PC-9 (cell line): ENCODE measurements at regions not wholly inside any gene's neighbourhood (a gene's known extent, or its start where the extent isn't known, plus 50 kb on each side); places are given as distances from the start of the nearest gene placed in this dataset.
"Not testable (repeated sequence)": the region's sequence is repeated elsewhere in the genome, so short reads cannot be mapped to it uniquely, and the experiment has no call there.

Experiments used
- BruUV-seq: library from RNA; stranded (reverse); fragments of 400-500 nt; replicated peaks from 2 replicates; lab custom pipeline; 2021; lab: Mats Ljungman, UMichigan
- CTCF ChIA-PET: fragments of 300-600 bp; sonication (Branson Sonifier 250); formaldehyde crosslinking; loops from one replicate; lab custom pipeline; 2022; ENCODE audit warnings: antibody characterized with exemption; lab: Charles Lee
- POLR2A ChIA-PET: fragments of 300-600 bp; sonication (Branson Sonifier 250); formaldehyde crosslinking; loops from one replicate; lab custom pipeline; 2022; ENCODE audit warnings: antibody characterized with exemption; ENCODE audit not compliant: unreplicated experiment; lab: Charles Lee
- DNase-seq, 2 experiments: peaks; one replicate each; pipeline versions ENCODE4 v3.0.0 to v3.0.0-alpha.2; 2015 to 2022; ENCODE audit warnings: mixed read lengths in 1 of 2
- H2AFZ ChIP-seq: fragments of 200-600 bp; sonication (generic); 2 replicates; pipeline ENCODE4 v1.8.1; 2017; ENCODE audit warnings: antibody characterized with exemption
- H3F3A ChIP-seq: fragments of 200-600 bp; sonication (generic); 2 replicates; pipeline ENCODE4 v1.8.1; 2017; ENCODE audit warnings: antibody characterized with exemption, mild to moderate bottlenecking, low read depth; ENCODE audit not compliant: insufficient read depth
- H3K27ac ChIP-seq: fragments of 200-600 bp; sonication (generic); 2 replicates; pipeline ENCODE4 v1.6.1; 2016; ENCODE audit warnings: mixed run types
- H3K27me3 ChIP-seq: fragments of 200-600 bp; sonication (generic); 2 replicates; pipeline ENCODE4 v1.6.1; 2016; ENCODE audit warnings: low read depth, mixed run types; ENCODE audit not compliant: insufficient read depth
- H3K36me3 ChIP-seq: fragments of 200-600 bp; sonication (generic); 2 replicates; pipeline ENCODE4 v1.6.1; 2016; ENCODE audit warnings: low read depth, mixed run types
- H3K4me1 ChIP-seq: fragments of 200-600 bp; sonication (generic); replicated peaks from 2 replicates; pipeline ENCODE4 v1.6.1; 2016; ENCODE audit warnings: mixed run types; ENCODE audit not compliant: insufficient read depth
- H3K4me2 ChIP-seq: fragments of 200-600 bp; sonication (generic); 2 replicates; pipeline ENCODE4 v1.6.1; 2017; ENCODE audit warnings: mixed run types
- H3K4me3 ChIP-seq: fragments of 200-600 bp; sonication (generic); 2 replicates; pipeline ENCODE4 v1.6.1; 2016; ENCODE audit warnings: mixed run types
- H3K79me2 ChIP-seq: fragments of 200-600 bp; sonication (generic); 2 replicates; pipeline ENCODE4 v1.6.1; 2017; ENCODE audit warnings: low read depth, mixed run types
- H3K9me2 ChIP-seq: fragments of 200-600 bp; sonication (generic); 2 replicates; pipeline ENCODE4 v1.8.1; 2017; ENCODE audit warnings: mild to moderate bottlenecking; ENCODE audit not compliant: insufficient read depth
- H3K9me3 ChIP-seq: fragments of 200-600 bp; sonication (generic); 2 replicates; pipeline ENCODE4 v1.8.1; 2016; ENCODE audit warnings: low read depth; ENCODE audit not compliant: insufficient read depth
- H4K20me1 ChIP-seq: fragments of 200-600 bp; sonication (generic); 2 replicates; pipeline ENCODE4 v1.8.1; 2017; ENCODE audit not compliant: insufficient read depth
- CTCF ChIP-seq: fragments of 200-600 bp; sonication (generic); conservative IDR thresholded peaks from 2 replicates; pipeline ENCODE4 v1.6.1; 2017; ENCODE audit warnings: mixed run types, antibody characterized with exemption, mild to moderate bottlenecking, moderate library complexity
- EZH2 ChIP-seq: fragments of 200-600 bp; sonication (generic); IDR thresholded peaks from 2 replicates; pipeline ENCODE4 v1.8.0; 2017; ENCODE audit warnings: antibody characterized with exemption, low read depth
- intact Hi-C: fragments of 100-400 bp; cut with micrococcal nuclease; formaldehyde crosslinking; loops from one replicate; pipeline ENCODE4 v1.10.0; 2022; ENCODE audit not compliant: unreplicated experiment

- Histone ChIP-seq H3K4me1 (no peaks in the 10 kb centered on the region), H4K20me1 (no peaks in the 10 kb centered on the region), H3F3A (no peaks in the 10 kb centered on the region), H3K4me3 (no peak overlapping the region), H3K9me2 (no peaks in the 10 kb centered on the region), H3K27ac (no peak overlapping the region), H3K9me3 (no peaks in the 10 kb centered on the region), H3K4me2 (no peak overlapping the region), H2AFZ (no peak overlapping the region), H3K36me3 (no peaks in the 10 kb centered on the region), H3K27me3 (no peaks in the 10 kb centered on the region), H3K79me2 (no peaks in the 10 kb centered on the region)
- BruUV-seq, result no TSS peak
- TF ChIP-seq CTCF (no peak), EZH2 (no peak)
- no peak for DNase-seq
- POLR2A ChIA-PET, result no interaction called here
- CTCF ChIA-PET, result no interaction called here
- intact Hi-C loops, result no loop called here
Observed at GRCh38 chr16:29146266-29146665, 161.4 kb downstream of the LAT start.

- BruUV-seq, POLR2A ChIA-PET, DNase-seq, H3K27ac ChIP-seq, H3K27me3 ChIP-seq, H3F3A ChIP-seq, H4K20me1 ChIP-seq, H3K36me3 ChIP-seq, H3K4me3 ChIP-seq, H2AFZ ChIP-seq, H3K4me1 ChIP-seq, H3K9me2 ChIP-seq, intact Hi-C loops, H3K79me2 ChIP-seq, H3K9me3 ChIP-seq, CTCF ChIA-PET, H3K4me2 ChIP-seq: not testable (repeated sequence)
Observed at GRCh38 chr16:29145486-29146225, 160.8 kb downstream of the LAT start.

- H3K4me2 ChIP-seq, H3F3A ChIP-seq, H3K27ac ChIP-seq, H3K4me3 ChIP-seq, BruUV-seq, intact Hi-C loops, H3K4me1 ChIP-seq, CTCF ChIA-PET, H4K20me1 ChIP-seq, H2AFZ ChIP-seq, H3K9me3 ChIP-seq, H3K9me2 ChIP-seq, H3K27me3 ChIP-seq, DNase-seq, POLR2A ChIA-PET, H3K79me2 ChIP-seq, H3K36me3 ChIP-seq: not testable (repeated sequence)
Observed at GRCh38 chr16:29145086-29145485, 160.2 kb downstream of the LAT start.

- H3K36me3 ChIP-seq, CTCF ChIA-PET, H3K79me2 ChIP-seq, H3K4me1 ChIP-seq, H3F3A ChIP-seq, POLR2A ChIA-PET, DNase-seq, BruUV-seq, H4K20me1 ChIP-seq, H3K27ac ChIP-seq, H3K4me2 ChIP-seq, H3K4me3 ChIP-seq, H2AFZ ChIP-seq, intact Hi-C loops, H3K9me3 ChIP-seq, H3K9me2 ChIP-seq, H3K27me3 ChIP-seq: not testable (repeated sequence)
Observed at GRCh38 chr16:29144669-29145062, 159.8 kb downstream of the LAT start.

GRCh38 chr16:29143739-29144668 lies 159.2 kb downstream of the LAT start:
- H3K9me2 ChIP-seq, POLR2A ChIA-PET: not testable (repeated sequence)

GRCh38 chr16:29142506-29142905 lies 157.7 kb downstream of the LAT start:
- H3F3A ChIP-seq, CTCF ChIA-PET, H3K27me3 ChIP-seq, BruUV-seq, H3K9me2 ChIP-seq, H3K4me3 ChIP-seq, H3K36me3 ChIP-seq, DNase-seq, POLR2A ChIA-PET, H2AFZ ChIP-seq, intact Hi-C loops, H3K9me3 ChIP-seq, H3K27ac ChIP-seq, H3K4me2 ChIP-seq, H3K4me1 ChIP-seq, H4K20me1 ChIP-seq, H3K79me2 ChIP-seq: not testable (repeated sequence)

More at GRCh38 chr16:29143739-29144668, 159.2 kb downstream of the LAT start:
- H3K4me2 ChIP-seq, H3K79me2 ChIP-seq, H3K4me1 ChIP-seq, H3K27me3 ChIP-seq, H4K20me1 ChIP-seq, CTCF ChIA-PET, BruUV-seq, H3K9me3 ChIP-seq, H3F3A ChIP-seq, intact Hi-C loops, H2AFZ ChIP-seq, DNase-seq, H3K27ac ChIP-seq, H3K36me3 ChIP-seq, H3K4me3 ChIP-seq: not testable (repeated sequence)
